ENCODE measurements at regions not wholly inside any gene's neighbourhood (a gene's known extent, or its start where the extent isn't known, plus 50 kb on each side); places are given as distances from the start of the nearest gene placed in this dataset.

DNA sequence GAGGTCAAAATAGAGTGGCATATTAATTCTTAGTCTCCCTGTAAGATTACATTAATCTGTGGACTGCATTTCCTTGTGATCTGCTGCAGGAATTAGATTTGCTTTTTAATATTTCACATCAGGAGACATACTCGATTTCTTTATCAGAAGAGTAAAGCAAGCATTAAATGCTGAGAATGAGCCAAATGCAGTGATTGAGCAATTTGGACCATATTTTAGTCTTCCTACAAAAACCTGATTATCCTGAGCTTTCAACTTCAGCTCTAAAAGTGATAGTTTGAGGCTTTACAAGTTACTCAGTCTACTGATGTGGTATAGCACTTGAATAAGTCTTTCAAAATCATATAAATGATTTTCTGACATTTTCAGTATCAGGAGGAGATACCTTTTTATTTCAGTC is 774.3 kb upstream of the RAB6C start:
- TF ChIP-seq, protein P1, sequence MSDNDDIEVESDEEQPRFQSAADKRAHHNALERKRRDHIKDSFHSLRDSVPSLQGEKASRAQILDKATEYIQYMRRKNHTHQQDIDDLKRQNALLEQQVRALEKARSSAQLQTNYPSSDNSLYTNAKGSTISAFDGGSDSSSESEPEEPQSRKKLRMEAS (CRISPR knock-in tag; IDR thresholded peaks at IDR 0.05), result no peak
- no peak for TF ChIP-seq CTCF (IDR thresholded peaks at IDR 0.05)
- TF ChIP-seq USF2 (CRISPR knock-in tag; IDR thresholded peaks at IDR 0.05), result no peak
- TF ChIP-seq, protein P2, sequence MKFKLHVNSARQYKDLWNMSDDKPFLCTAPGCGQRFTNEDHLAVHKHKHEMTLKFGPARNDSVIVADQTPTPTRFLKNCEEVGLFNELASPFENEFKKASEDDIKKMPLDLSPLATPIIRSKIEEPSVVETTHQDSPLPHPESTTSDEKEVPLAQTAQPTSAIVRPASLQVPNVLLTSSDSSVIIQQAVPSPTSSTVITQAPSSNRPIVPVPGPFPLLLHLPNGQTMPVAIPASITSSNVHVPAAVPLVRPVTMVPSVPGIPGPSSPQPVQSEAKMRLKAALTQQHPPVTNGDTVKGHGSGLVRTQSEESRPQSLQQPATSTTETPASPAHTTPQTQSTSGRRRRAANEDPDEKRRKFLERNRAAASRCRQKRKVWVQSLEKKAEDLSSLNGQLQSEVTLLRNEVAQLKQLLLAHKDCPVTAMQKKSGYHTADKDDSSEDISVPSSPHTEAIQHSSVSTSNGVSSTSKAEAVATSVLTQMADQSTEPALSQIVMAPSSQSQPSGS (CRISPR knock-in tag; IDR thresholded peaks at IDR 0.05; ENCODE audit: borderline replicate concordance, low read depth), result no peak
- TF ChIP-seq CREB1 (CRISPR knock-in tag; IDR thresholded peaks at IDR 0.05), result no peak
- TF ChIP-seq ELF4 (CRISPR knock-in tag; IDR thresholded peaks at IDR 0.05; ENCODE audit: low read depth), result no peak
- no peak for TF ChIP-seq HMGXB4 (CRISPR knock-in tag; IDR thresholded peaks at IDR 0.05)
- no peak for TF ChIP-seq TCF7 (CRISPR knock-in tag; IDR thresholded peaks at IDR 0.05; ENCODE audit: low read depth)
- TF ChIP-seq, protein P3, sequence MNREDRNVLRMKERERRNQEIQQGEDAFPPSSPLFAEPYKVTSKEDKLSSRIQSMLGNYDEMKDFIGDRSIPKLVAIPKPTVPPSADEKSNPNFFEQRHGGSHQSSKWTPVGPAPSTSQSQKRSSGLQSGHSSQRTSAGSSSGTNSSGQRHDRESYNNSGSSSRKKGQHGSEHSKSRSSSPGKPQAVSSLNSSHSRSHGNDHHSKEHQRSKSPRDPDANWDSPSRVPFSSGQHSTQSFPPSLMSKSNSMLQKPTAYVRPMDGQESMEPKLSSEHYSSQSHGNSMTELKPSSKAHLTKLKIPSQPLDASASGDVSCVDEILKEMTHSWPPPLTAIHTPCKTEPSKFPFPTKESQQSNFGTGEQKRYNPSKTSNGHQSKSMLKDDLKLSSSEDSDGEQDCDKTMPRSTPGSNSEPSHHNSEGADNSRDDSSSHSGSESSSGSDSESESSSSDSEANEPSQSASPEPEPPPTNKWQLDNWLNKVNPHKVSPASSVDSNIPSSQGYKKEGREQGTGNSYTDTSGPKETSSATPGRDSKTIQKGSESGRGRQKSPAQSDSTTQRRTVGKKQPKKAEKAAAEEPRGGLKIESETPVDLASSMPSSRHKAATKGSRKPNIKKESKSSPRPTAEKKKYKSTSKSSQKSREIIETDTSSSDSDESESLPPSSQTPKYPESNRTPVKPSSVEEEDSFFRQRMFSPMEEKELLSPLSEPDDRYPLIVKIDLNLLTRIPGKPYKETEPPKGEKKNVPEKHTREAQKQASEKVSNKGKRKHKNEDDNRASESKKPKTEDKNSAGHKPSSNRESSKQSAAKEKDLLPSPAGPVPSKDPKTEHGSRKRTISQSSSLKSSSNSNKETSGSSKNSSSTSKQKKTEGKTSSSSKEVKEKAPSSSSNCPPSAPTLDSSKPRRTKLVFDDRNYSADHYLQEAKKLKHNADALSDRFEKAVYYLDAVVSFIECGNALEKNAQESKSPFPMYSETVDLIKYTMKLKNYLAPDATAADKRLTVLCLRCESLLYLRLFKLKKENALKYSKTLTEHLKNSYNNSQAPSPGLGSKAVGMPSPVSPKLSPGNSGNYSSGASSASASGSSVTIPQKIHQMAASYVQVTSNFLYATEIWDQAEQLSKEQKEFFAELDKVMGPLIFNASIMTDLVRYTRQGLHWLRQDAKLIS (CRISPR knock-in tag; IDR thresholded peaks at IDR 0.05; ENCODE audit: borderline replicate concordance), result no peak
